ENCODE measurements at regions not wholly inside any gene's neighbourhood (a gene's known extent, or its start where the extent isn't known, plus 50 kb on each side); places are given as distances from the start of the nearest gene placed in this dataset.
A peak's percentile ranks its signal among the peaks of the same experiment; 100 is the strongest.

DNA sequence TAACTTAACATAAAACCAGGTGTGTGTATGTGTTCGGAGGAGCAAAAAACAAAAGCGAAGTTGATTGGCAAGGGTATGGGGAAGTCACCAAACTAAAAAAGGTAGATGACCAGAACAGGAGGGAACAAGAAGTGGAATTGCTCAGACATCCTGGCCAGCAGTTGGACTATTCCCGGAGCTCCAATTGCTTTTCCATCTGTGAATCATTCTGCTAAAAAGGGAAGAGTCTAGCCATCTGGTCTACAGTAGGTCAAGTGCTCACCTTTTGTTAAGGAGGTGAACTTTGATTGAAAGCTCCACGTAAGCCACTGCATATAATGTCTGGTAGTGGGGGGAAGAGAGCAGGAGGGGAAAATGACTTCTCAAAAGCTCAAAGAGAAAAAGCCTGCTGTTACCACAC, 50.0 kb upstream of the BET1 start:
- peak; percentile 16 for DNase-seq (ENCODE audit: low spot score)

DNA sequence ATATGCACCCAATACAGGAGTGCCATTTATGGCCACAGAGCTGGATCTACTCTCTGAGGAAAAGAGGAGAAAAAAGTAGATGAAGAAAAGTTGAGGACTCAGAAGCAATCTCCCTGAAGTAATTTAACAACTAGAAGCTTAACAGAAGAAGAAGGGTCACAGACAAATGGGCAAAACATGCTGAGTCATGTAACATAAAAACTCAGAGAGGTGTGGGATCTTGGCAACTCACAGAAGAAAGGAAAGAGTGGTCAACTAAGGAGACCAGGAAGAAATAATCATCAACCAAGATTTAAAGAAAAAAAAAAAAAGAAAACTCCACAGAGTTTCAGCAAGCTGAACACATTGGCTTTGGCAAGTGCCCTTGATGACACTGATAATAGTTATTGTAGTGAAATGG, 51.8 kb upstream of the BET1 start:
- no peak for DNase-seq (ENCODE audit: low spot score)

DNA sequence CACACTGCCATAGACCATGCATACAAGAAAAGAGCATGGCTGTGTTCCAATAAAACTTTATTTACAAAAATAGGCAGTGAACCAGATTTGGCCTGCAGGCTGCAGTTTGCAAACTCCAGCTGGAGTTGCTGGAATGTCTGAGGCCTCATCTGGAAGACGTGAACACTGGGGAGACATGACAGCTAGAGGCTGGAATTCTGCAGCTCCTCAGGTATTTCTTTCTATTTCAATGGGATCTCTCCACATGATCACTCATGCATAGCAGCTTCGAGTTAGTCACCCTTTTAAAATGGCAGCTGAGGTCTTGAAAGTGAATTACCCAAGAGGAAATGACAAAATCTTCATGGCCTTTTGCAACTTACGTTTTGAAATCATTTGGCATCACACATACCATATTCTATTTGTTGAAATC, 52.6 kb upstream of the BET1 start:
- DNase-seq (ENCODE audit: low spot score) = peak; percentile 40

DNA sequence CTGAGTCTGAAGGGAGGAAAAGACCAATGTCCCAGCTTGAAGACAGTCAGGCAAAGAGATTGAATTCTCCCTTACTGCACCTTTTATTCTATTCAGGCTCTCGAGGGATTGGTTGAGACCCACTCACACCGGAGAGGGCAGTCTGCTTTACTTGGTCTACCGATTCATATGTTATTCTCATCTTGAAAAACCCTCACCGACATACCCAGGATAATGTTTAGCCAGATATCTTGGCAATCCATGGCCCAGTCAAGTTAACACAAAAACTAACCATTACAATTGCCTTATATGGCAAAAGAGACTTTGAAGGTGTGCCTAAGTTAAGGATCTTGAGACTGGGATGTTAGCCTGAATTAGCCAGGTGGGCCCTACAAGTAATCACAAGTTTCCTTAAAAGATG, 53.8 kb upstream of the BET1 start:
- DNase-seq (ENCODE audit: low spot score) = no peak

DNA sequence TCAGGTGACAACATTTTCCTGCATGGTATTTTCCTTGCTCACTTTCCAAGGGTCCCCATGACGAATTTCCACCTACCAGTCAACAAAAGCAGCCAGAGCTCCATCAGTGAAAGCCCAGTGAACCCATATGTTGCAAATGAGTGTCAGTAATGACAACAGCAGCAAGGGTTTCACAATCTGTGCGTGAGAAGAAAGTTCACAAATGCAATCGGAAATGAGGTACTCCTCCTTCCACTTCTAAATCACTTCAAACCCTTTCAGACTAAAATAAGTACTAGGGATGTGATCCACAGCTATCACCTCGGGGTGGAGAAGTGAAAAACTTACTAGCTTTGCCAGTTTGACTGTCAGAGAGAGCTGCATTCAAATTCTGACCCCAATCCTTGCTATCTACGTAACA, 55.6 kb upstream of the BET1 start:
- no peak for DNase-seq (ENCODE audit: low spot score)

DNA sequence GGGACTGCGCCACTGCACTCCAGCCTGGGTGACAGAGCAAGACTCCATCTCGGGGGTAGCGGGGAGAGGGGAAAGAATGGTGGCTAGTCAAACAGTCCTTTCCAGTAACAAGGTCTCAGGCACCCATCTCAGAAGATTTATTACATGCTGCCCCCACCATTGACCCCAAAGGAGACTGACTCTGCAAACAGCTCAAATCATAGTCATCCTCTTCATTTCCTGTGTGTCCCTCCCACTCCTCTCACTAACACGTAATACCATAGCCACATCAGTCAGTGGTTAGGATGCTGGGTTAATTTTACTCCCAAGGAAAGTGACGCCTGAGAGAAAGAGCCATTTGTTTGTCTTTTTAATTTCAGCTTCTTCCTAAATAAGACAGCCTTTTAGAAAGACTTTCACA, 56.6 kb upstream of the BET1 start:
- no peak for DNase-seq (ENCODE audit: low spot score)

DNA sequence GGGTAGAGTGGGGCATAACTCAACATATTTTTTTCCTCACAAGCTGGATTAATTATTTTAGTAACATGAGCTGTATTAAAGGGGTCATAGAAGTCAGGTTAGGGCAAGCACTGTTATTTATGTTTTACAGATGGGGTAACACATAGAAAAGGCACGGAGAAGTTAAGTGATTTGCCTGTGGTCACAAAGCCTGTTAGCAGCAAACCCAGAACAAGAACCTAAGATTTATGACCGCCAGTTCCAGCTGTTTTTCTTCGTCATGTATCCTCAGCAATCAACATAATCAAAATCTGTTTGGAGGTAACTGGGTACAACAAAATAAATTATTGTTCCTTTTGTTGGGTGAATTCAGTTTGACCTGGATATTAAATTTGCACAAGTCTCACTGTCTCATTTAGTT, 57.2 kb upstream of the BET1 start:
- no peak for DNase-seq (ENCODE audit: low spot score)

DNA sequence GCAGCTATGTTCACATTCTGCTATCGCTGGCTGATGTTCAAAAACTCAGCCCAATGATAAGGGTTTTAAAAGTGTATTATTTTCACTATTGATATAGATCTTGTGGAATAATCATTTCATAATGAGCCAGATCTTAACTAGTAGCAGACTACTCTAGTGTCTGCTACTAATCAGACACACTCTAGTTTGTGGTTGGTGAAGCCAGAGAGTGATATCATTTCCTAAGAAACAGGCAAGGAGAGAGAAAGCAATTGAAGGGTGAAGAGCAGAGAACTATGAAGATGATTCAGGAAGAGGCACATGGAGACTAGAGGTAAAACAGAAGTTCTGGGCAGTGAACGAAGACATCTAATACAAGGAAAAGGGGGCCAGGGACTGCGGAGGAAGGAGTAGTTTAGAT, 58.2 kb upstream of the BET1 start:
- no peak for DNase-seq (ENCODE audit: low spot score)

DNA sequence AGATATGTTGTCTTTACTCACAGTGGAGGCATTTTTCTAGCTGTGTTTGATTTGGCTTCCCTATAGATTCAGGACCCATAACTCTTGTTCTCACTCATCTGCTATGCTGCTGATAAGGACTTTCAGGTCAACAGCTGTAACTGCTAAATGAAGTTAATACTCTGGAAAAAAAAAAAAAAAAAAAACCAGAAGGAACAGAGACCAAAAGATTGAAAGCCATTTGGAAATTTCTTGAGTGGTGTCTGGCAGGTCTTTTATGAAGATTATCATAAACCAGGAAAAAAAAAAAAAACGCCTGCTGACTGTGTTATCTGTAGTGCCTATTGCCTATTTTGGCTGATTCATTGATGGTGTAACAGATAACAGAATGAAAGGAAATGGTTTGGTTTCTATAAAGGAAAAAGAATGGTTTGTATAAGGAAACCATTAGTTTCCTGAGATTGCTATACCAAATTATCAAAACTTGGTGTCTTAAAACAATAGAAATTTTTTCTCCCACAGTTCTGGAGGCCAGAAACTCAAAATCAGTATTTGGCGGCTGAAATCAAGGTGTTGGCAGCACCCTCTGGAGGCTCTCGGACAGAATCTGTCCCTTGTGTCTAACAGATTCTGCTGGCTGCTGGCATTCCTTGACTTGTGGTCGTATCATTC, 60.5 kb upstream of the BET1 start:
- DNase-seq (ENCODE audit: low spot score) = no peak

DNA sequence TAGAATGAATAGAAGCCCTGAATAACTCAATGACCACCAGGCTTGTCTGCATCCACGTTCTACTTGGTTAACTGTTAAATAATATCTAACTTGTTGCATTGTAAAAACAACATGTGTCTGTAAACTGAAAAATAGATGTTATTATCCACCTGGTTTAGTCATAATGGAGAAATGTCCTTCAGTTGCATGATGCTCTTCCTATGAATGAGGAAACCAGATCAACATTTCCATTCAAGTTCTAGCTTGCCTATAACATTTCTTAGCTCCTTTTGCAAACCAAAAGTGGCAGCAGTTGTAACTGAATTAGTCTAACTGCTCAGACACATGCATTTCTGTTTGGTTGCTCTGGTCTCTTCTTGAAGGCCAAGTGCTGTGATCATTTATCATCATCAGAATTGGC, 62.9 kb upstream of the BET1 start:
- DNase-seq (ENCODE audit: low spot score) = no peak

DNA sequence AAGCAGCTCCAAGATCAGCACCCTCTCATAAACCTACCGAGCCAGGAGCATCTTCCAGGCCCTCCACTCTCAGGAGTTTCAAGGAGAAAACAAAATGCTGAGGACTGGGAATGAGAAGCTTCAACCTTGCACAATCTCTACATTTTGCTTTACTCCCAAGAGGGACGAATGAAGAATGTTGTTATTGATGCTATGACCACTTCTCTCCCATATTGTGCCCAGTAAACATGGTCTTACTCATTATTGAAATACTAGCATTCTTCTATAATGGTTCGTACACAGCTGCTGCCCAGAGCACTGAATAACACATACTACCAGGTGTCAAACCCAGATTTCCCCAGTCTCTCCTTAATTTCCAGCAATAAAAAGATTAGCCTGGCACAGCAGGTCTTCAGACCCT, 63.4 kb upstream of the BET1 start:
- no peak for DNase-seq (ENCODE audit: low spot score)

DNA sequence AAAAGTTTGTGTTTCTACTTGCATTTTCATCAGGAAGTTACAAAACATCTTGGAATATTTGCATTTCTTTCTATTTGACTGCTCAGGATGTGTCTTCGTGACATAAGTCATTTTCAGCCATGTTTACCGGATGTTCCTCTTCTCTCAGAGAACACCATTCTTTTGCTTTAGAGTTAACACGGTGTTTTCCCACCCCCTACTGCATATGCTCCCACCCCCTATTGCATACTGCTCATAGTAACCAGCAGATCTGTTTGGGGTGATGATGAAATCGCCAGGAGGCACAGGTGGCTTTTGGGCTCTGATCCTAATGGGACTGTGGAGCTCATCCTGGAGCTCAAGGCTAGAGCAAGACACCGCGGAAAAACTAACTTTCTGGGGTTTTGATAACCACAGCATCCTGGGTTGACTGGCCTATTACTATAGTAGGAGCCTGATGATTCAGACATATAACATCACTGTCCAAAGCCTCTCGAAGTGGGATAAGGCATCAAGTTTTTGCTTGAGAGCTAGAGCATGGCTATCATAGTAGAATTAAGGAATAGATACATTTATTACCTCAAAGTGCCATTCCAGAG, 65.1 kb upstream of the BET1 start:
- DNase-seq (ENCODE audit: low spot score) = peak; percentile 39

DNA sequence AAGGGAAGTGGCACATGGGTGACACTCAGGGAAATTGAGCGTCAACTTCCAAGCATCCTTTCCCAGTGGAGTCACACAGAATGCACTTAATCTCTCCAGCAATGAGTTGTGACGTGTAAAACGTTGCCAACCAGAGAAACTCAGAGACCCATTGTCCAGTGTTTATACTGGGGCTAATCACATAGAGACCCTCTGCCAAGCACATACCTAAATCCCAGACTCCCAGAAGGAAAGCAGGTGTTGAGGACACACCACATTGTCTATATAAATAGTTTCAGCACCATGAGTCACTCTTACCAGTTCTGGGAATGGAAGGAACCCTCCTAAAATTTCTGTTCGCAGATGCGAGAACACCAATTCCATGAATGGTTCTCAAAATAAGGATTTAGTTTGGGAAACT, 76.4 kb upstream of the BET1 start:
- DNase-seq (ENCODE audit: low spot score) = no peak

DNA sequence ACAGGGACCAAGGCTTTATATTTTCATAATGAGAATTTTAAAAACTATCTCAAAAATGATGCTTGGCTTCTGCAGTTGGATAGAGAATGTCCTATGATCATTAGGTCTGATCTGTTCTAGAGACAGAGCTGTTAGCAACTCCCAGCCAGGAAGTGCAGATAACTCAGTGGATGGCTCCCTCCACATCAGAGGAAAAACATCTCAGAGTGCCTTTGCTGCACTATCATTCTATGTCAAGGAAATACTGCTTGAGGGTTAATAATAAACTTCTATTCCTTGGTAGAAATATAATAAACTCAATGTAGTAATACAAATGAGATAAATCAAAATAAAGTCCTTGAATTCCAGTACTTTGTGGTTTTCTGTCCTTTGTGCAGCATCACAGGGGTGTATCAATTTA, 78.0 kb upstream of the BET1 start:
- DNase-seq (ENCODE audit: low spot score) = no peak

DNA sequence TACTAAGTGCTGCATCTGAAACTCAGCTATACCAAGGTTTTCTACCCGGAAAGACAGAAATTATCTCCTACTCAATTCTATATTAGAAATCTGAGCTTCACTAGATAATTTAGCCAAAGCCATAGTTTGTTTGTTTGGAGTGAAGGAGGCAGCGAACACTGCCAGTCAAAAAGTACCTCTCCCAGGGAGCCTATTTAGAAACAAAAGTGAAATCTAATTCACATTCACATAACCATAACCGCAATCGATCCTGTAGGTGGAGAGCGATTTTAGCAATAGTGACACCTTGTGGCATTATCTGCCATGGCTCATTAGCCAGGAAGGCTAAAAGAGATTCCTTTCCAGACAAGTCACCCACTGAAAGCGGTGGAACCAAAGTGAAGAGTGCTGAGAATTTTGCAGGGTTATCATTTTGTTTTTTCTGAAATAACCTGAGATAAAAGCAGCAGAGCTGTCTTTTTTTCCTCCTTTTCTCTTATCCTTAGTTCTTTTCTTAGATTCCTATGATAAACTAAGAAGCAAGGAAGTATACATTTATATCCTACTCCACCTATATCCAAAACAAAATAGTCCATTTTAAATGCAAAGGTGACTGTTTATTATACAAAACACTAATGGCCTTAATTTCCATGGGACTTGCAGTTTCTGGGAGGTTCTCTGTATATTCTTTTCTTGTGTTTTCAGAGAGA, 83.7 kb upstream of the BET1 start:
- peak; percentile 89 for DNase-seq (ENCODE audit: low spot score)

DNA sequence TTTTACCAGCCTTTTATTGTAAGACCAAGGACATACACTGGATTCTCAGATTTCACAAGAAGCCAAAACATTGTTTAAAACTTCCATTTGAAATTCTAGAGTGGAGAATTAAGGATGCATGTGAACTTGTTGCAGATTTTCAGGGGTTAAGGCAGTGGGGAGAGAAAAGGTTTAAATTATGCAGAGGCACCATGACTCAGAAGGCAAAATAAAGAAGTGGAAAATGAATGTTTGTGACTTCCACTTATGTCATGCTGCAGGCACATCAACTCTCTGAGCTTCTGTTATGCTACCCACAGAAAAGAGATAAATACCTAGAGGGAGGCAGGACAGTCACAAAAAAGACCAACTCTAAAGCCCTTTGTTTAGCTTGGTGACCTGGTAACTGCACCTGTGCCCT, 84.4 kb upstream of the BET1 start:
- DNase-seq (ENCODE audit: low spot score) = no peak

DNA sequence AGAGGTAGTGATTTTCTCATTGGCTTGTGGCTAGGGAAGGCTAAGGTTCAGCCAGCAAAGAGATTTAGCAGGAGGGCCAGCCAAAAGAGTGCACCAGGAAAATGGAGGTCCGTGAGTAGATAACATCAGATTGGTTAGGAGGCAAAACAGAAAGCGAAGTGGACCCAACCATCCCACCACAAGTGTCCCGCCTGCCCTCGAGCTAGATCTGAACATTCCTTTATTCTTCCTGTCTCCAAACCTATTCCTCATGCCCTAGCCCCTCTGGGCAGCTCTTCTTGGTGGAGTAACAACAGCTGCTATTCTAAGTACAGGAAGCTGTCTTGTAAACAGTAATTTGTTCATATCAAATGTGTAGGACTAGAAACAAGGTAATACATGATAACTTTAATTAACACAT, 85.7 kb upstream of the BET1 start:
- no peak for DNase-seq (ENCODE audit: low spot score)

DNA sequence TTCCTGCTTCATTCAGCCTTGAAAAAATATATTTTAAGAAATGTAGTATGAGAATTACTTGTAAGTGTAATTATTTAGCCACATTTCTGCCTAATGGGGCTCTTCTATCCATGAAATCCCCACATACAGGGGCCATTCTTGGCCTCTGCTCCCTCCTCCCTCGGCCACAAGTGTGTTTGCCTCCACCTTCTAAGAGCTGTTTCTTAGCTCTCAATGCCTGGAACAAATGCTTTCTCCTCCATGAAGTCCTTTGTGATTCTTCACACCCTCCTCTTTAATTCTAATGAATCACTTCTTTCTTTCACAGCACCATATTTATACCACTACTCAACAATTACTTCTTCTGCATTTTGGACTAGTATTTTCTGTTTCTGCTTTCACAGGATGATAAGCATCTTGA, 88.8 kb upstream of the BET1 start:
- DNase-seq (ENCODE audit: low spot score) = no peak

DNA sequence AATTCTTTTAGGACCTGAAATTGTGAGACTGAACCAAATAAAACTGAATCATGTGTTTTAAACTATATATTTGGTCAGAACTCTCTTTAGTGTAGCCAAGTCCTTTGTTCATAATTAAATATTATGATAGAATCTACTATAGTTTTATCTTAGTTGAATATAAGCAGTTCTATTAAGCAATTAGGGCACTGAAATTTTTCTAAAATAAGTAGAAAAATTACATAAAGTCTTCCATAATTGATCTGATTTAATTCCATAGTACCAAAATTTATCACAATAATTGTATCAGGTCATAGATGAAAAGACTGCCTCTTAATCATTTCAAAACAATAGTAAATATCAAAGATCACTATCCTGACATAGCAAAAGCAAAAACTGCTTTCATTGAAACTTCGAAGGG, 90.1 kb upstream of the BET1 start:
- no peak for DNase-seq (ENCODE audit: low spot score)

DNA sequence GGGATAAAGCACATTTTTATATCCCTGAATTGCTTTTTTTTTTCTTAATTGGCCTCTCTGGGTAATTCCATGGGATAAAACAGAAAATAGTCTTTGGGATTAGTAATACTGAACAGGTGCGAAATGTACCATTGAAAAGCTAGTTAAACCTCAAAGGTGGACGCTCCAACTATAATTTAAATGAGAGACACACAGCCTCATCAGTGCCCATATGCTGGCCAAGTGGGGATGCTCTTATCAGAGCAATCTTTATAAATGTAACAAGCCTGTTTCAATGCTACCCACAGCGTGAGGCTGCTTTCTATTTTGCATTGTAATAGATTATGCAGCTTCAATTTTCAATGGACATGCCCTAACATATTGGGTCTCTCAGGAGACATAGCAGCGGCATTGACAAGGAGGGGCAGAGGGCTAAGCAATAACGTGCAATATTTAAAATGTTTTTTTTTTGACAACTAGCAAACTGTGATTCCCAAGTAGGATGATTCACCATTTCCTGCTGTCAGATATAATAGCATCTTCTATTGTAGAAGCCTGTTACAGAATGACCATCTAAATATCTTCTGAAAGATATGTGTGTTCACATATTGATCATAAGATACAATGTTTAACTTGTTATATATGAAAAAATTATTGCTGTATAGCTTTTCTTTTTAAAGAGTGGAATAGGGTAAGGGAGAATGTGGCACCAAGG, 91.3 kb upstream of the BET1 start:
- no peak for DNase-seq (ENCODE audit: low spot score)

DNA sequence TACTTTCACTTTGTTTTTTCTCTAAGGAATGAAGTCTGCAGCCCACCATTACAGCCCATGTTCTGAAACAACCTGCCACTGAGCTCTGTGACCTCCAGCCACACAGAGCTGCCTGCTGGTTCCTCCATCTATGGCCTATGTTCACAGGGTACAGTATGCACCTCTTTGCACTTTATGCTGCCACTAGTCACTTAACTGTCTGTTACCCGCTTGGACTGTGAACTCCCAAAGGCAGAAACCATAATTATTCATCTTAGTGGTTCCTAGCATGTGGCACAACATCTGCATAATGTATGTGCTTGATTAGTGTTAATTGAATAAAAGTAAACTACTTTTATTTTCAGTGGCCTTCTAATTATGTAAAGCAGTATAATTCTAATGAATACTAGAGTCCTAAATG, 95.5 kb upstream of the BET1 start:
- no peak for DNase-seq (ENCODE audit: low spot score)

DNA sequence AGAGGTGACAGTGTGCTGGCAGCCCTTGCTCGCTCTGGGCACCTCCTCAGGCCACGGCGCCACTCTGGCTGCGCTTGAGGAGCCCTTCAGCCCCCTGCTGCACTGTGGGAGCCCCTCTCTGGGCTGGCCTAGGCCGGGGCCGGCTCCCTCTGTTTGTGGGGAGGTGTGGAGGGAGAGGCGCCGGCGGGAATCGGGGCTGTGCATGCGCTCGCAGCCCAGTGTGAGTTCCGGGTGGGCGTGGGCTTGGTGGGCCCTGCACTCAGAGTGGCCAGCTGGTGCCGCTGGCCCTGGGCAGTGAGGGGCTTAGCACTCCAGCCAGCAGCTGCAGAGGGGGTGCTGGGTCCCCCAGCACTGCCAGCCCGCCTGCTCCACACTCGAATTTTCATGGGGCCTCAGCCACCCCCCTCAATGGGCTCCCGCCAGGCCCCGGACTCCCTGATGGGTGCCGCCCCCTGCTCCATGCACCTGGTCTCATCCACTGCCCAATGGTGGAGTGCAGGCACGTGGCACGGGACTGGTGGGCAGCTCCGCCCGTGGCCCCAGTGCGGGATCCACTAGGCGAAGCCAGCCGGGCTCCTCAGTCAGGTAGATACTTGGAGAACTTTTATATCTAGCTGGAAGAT, 96.7 kb upstream of the BET1 start:
- no peak for DNase-seq (ENCODE audit: low spot score)

DNA sequence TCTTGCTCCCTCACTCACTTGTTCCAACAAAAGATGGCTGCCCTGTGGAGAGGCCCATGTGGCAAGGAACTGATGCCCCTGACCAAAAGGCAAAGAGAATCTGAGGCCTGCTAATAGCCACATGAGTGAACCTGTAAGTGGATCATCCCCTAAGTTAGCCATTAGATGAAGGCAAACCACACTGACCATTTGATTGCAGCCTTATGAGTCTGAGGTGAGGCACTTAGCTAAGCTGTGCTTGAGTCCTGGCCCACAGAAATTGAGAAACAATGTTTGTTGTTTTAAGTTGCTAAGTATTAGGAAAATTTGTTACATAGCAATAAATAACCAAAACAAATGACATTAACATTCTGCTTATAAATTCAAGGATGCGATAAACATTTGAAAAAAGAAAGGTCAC, 100.1 kb upstream of the BET1 start:
- DNase-seq (ENCODE audit: low spot score) = no peak
